Loucy (cell line): ENCODE measurements at regions not wholly inside any gene's neighbourhood (a gene's known extent, or its start where the extent isn't known, plus 50 kb on each side); places are given as distances from the start of the nearest gene placed in this dataset.

Experiments
- EZH2phosphoT487 ChIP-seq: fragments of 200-600 bp; IDR thresholded peaks from 2 replicates; pipeline ENCODE4 v1.6.1; 2018; ENCODE audit warnings: antibody characterized with exemption, mild to moderate bottlenecking, moderate library complexity, borderline replicate concordance
- TF ChIP-seq, protein P1 (sequence below): fragments of 200-600 bp; sonication (generic); conservative IDR thresholded peaks from 2 replicates; pipeline ENCODE4 v1.5.1; 2014; ENCODE audit warnings: mild to moderate bottlenecking, antibody characterized with exemption, low read length

DNA sequence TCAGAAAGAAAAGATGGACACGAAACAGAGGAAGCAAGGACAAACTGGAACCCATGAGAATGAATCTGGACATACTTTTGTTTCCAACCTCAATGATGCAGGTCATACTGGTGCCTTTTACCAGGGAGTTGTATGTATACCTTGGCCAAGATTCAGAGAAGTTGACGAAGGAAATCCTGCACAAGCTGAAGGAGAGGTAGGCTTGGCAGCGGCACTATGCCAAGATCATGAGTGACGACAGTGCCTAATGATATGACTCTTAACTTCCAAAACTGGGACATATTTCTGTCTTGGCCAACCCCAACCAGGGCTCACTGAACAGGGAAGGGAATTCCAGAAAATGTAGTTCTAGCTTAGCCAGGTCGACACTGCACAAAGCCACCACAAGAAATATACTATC lies 149.2 kb upstream of the SLCO3A1 start:
- TF ChIP-seq, protein P1, sequence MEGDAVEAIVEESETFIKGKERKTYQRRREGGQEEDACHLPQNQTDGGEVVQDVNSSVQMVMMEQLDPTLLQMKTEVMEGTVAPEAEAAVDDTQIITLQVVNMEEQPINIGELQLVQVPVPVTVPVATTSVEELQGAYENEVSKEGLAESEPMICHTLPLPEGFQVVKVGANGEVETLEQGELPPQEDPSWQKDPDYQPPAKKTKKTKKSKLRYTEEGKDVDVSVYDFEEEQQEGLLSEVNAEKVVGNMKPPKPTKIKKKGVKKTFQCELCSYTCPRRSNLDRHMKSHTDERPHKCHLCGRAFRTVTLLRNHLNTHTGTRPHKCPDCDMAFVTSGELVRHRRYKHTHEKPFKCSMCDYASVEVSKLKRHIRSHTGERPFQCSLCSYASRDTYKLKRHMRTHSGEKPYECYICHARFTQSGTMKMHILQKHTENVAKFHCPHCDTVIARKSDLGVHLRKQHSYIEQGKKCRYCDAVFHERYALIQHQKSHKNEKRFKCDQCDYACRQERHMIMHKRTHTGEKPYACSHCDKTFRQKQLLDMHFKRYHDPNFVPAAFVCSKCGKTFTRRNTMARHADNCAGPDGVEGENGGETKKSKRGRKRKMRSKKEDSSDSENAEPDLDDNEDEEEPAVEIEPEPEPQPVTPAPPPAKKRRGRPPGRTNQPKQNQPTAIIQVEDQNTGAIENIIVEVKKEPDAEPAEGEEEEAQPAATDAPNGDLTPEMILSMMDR, result no peak
- TF ChIP-seq EZH2phosphoT487, result no peak
